Activated T-cell treated with anti-CD3 and anti-CD28 coated beads, Interleukin-2, amount 50 U/mL, for 72 hours (primary cell): ENCODE measurements at regions not wholly inside any gene's neighbourhood (a gene's known extent, or its start where the extent isn't known, plus 50 kb on each side); places are given as distances from the start of the nearest gene placed in this dataset.
A peak's percentile ranks its signal among the peaks of the same experiment; 100 is the strongest.

Source experiments
- ATAC-seq, 2 donors: fragments of 150-1000 bp; cut with Tn5 transposase; replicated peaks in 1 of 2; 2 replicates each; pipeline ENCODE4 v1.10.0; 2021; ENCODE audit warnings: moderate library complexity in 2 of 2, mild to moderate bottlenecking in 1 of 2
- DNase-seq, 2 donors: peaks; one replicate each; pipeline ENCODE4 v3.0.0; 2021 to 2022; ENCODE audit warnings: mixed read lengths in 1 of 2
- H3K27ac Mint-ChIP-seq: one replicate; pipeline ENCODE4 v1.8.0; 2022; ENCODE audit warnings: mild to moderate bottlenecking, moderate library complexity, mixed read lengths
- H3K27me3 Mint-ChIP-seq: one replicate; pipeline ENCODE4 v1.8.0; 2022; ENCODE audit warnings: low read depth, mixed read lengths
- H3K36me3 Mint-ChIP-seq, 2 donors: one replicate each; pipeline ENCODE4 v1.8.0; 2022; ENCODE audit warnings: mixed read lengths in 2 of 2, mild to moderate bottlenecking in 1 of 2; ENCODE audit not compliant: insufficient read depth in 2 of 2
- H3K4me1 Mint-ChIP-seq: one replicate; pipeline ENCODE4 v1.8.0; 2022; ENCODE audit warnings: low read depth, mixed read lengths
- H3K4me3 Mint-ChIP-seq, 2 donors: one replicate each; pipeline ENCODE4 v1.8.0; 2022; ENCODE audit warnings: mild to moderate bottlenecking in 2 of 2, mixed read lengths in 2 of 2, moderate library complexity in 2 of 2
- H3K9me3 Mint-ChIP-seq, 2 donors: one replicate each; pipeline ENCODE4 v1.8.0; 2022; ENCODE audit warnings: mixed read lengths in 2 of 2

GRCh38 chr1:42096554-42096953 lies 56.7 kb upstream of the GUCA2B start:
- H3K27me3 Mint-ChIP-seq, result peaks cover 41% of the 10 kb centered on the region
- no peak overlapping the region for H3K27ac Mint-ChIP-seq
- H3K9me3 Mint-ChIP-seq, result peaks cover 5 to 6% of the 10 kb centered on the region in 2 donors
- peaks cover 4 to 8% of the 10 kb centered on the region in 2 donors for H3K36me3 Mint-ChIP-seq
- no peaks in the 10 kb centered on the region for H3K4me1 Mint-ChIP-seq
- no peak for ATAC-seq
- DNase-seq, result no peak
- no peak overlapping the region for H3K4me3 Mint-ChIP-seq

- ATAC-seq, result no peak
- H3K4me3 Mint-ChIP-seq, result no peak overlapping the region
- H3K27me3 Mint-ChIP-seq, result peaks cover 9% of the 10 kb centered on the region
- no peaks in the 10 kb centered on the region for H3K4me1 Mint-ChIP-seq
- H3K9me3 Mint-ChIP-seq, result peaks cover 4 to 11% of the 10 kb centered on the region in 2 donors
- DNase-seq, result no peak
- peak overlapping the region; percentile 68 for H3K27ac Mint-ChIP-seq
- H3K36me3 Mint-ChIP-seq, result peaks cover 5 to 8% of the 10 kb centered on the region in 2 donors
Measured at GRCh38 chr1:42089246-42089645, 64.0 kb upstream of the GUCA2B start.

GRCh38 chr1:42086146-42086545 lies 67.1 kb upstream of the GUCA2B start:
- no peaks in the 10 kb centered on the region for H3K4me1 Mint-ChIP-seq
- H3K36me3 Mint-ChIP-seq, result peaks cover 2 to 6% of the 10 kb centered on the region in 2 donors
- DNase-seq (no peak), ATAC-seq (no peak)
- peaks cover 9% of the 10 kb centered on the region for H3K27me3 Mint-ChIP-seq
- H3K9me3 Mint-ChIP-seq, result peaks cover 2 to 7% of the 10 kb centered on the region in 2 donors
- H3K4me3 Mint-ChIP-seq, result no peak overlapping the region
- no peak overlapping the region for H3K27ac Mint-ChIP-seq

GRCh38 chr1:42085596-42085995 lies 67.6 kb upstream of the GUCA2B start:
- Mint-ChIP-seq H3K36me3 (peaks cover 2 to 6% of the 10 kb centered on the region in 2 donors), H3K4me3 (no peak overlapping the region), H3K4me1 (no peaks in the 10 kb centered on the region), H3K9me3 (peaks cover 3 to 7% of the 10 kb centered on the region in 2 donors), H3K27me3 (peaks cover 9% of the 10 kb centered on the region), H3K27ac (no peak overlapping the region)
- DNase-seq, result no peak
- ATAC-seq, result no peak

GRCh38 chr1:42081475-42081874 lies 71.7 kb upstream of the GUCA2B start:
- H3K36me3 Mint-ChIP-seq, result peaks cover 3 to 5% of the 10 kb centered on the region in 2 donors
- peaks cover 18% of the 10 kb centered on the region for H3K27me3 Mint-ChIP-seq
- H3K9me3 Mint-ChIP-seq, result peaks cover 6 to 8% of the 10 kb centered on the region in 2 donors
- H3K4me3 Mint-ChIP-seq, result no peak overlapping the region
- no peak for ATAC-seq
- no peaks in the 10 kb centered on the region for H3K4me1 Mint-ChIP-seq
- no peak for DNase-seq
- no peak overlapping the region for H3K27ac Mint-ChIP-seq

GRCh38 chr1:42075179-42075578 lies 78.0 kb upstream of the GUCA2B start:
- Mint-ChIP-seq H3K4me1 (no peaks in the 10 kb centered on the region), H3K27me3 (peaks cover 43% of the 10 kb centered on the region), H3K9me3 (peaks cover 0 to 3% of the 10 kb centered on the region in 2 donors), H3K36me3 (peaks cover under 1 to 3% of the 10 kb centered on the region in 2 donors), H3K4me3 (no peak overlapping the region), H3K27ac (no peak overlapping the region)
- ATAC-seq (no peak), DNase-seq (no peak)

- ATAC-seq (no peak), DNase-seq (no peak)
- Mint-ChIP-seq H3K36me3 (no peaks in the 10 kb centered on the region), H3K27ac (no peak overlapping the region), H3K4me3 (no peak overlapping the region), H3K27me3 (peaks cover 43% of the 10 kb centered on the region), H3K4me1 (no peaks in the 10 kb centered on the region), H3K9me3 (no peaks in the 10 kb centered on the region)
Measured at GRCh38 chr1:42070996-42071395, 82.2 kb upstream of the GUCA2B start.

GRCh38 chr1:42057800-42058199 lies 95.4 kb upstream of the GUCA2B start:
- DNase-seq (no peak), ATAC-seq (no peak)
- Mint-ChIP-seq H3K9me3 (peaks cover 9 to 11% of the 10 kb centered on the region in 2 donors), H3K4me1 (no peaks in the 10 kb centered on the region), H3K27me3 (peaks cover 39% of the 10 kb centered on the region), H3K4me3 (no peak overlapping the region), H3K36me3 (peaks cover 8 to 15% of the 10 kb centered on the region in 2 donors), H3K27ac (no peak overlapping the region)

GRCh38 chr1:42056460-42056859 lies 96.8 kb upstream of the GUCA2B start:
- peaks cover 39% of the 10 kb centered on the region for H3K27me3 Mint-ChIP-seq
- no peak overlapping the region for H3K4me3 Mint-ChIP-seq
- DNase-seq (no peak), ATAC-seq (no peak)
- H3K36me3 Mint-ChIP-seq, result peaks cover 8 to 15% of the 10 kb centered on the region in 2 donors
- peaks cover 9% of the 10 kb centered on the region in 2 donors for H3K9me3 Mint-ChIP-seq
- no peak overlapping the region for H3K27ac Mint-ChIP-seq
- H3K4me1 Mint-ChIP-seq, result peaks cover 5% of the 10 kb centered on the region

- no peak overlapping the region for H3K27ac Mint-ChIP-seq
- no peak for DNase-seq
- H3K36me3 Mint-ChIP-seq, result peaks cover 8 to 15% of the 10 kb centered on the region in 2 donors
- ATAC-seq, result no peak
- H3K27me3 Mint-ChIP-seq, result peaks cover 48% of the 10 kb centered on the region
- H3K9me3 Mint-ChIP-seq, result peaks cover 6 to 9% of the 10 kb centered on the region in 2 donors
- H3K4me3 Mint-ChIP-seq, result no peak overlapping the region
- peaks cover 5% of the 10 kb centered on the region for H3K4me1 Mint-ChIP-seq
Measured at GRCh38 chr1:42055061-42055460, 98.1 kb upstream of the GUCA2B start.

- H3K4me3 Mint-ChIP-seq, result no peak overlapping the region
- H3K36me3 Mint-ChIP-seq, result peaks cover 2 to 8% of the 10 kb centered on the region in 2 donors
- no peak for DNase-seq
- peaks cover 0 to 3% of the 10 kb centered on the region in 2 donors for H3K9me3 Mint-ChIP-seq
- peaks cover 67% of the 10 kb centered on the region for H3K27me3 Mint-ChIP-seq
- ATAC-seq, result no peak
- peaks cover 5% of the 10 kb centered on the region for H3K4me1 Mint-ChIP-seq
- H3K27ac Mint-ChIP-seq, result no peak overlapping the region
Measured at GRCh38 chr1:42052072-42052699, 101.0 kb upstream of the GUCA2B start.

- no peaks in the 10 kb centered on the region for H3K36me3 Mint-ChIP-seq
- DNase-seq, result no peak
- no peak overlapping the region for H3K4me3 Mint-ChIP-seq
- peaks cover 0 to 1% of the 10 kb centered on the region in 2 donors for H3K9me3 Mint-ChIP-seq
- no peak overlapping the region for H3K27ac Mint-ChIP-seq
- peaks cover 49% of the 10 kb centered on the region for H3K27me3 Mint-ChIP-seq
- H3K4me1 Mint-ChIP-seq, result peaks cover 4% of the 10 kb centered on the region
- ATAC-seq, result no peak
Measured at GRCh38 chr1:42047508-42047880, 105.7 kb upstream of the GUCA2B start.

GRCh38 chr1:42046761-42047507 lies 106.3 kb upstream of the GUCA2B start:
- Mint-ChIP-seq H3K36me3 (no peaks in the 10 kb centered on the region), H3K27me3 (peaks cover 43% of the 10 kb centered on the region), H3K4me3 (no peak overlapping the region), H3K9me3 (peaks cover 0 to 1% of the 10 kb centered on the region in 2 donors), H3K4me1 (no peaks in the 10 kb centered on the region), H3K27ac (no peak overlapping the region)
- DNase-seq (no peak), ATAC-seq (no peak)
